A673 (cell line): ENCODE measurements at regions not wholly inside any gene's neighbourhood (a gene's known extent, or its start where the extent isn't known, plus 50 kb on each side); places are given as distances from the start of the nearest gene placed in this dataset.

Experiments
- CTCF ChIP-seq: fragments of 300-800, 200-600 bp; sonication (generic); conservative IDR thresholded peaks from 2 replicates; pipeline ENCODE4 v1.5.1; 2017; ENCODE audit warnings: low read depth, mild to moderate bottlenecking, antibody characterized with exemption, low read length, moderate library complexity, mixed read lengths
- EZH2 ChIP-seq: fragments of 200-600 bp; sonication (generic); IDR thresholded peaks from 2 replicates; pipeline ENCODE4 v1.6.1; 2017; ENCODE audit warnings: borderline replicate concordance, low read depth, mild to moderate bottlenecking, mixed read lengths, antibody characterized with exemption, low read length; ENCODE audit not compliant: poor library complexity, severe bottlenecking

- no peak for TF ChIP-seq CTCF
- no peak for TF ChIP-seq EZH2
These were observed 93.4 kb upstream of the GSE1 start for GRCh38 chr16:85519540-85520231.
